Lower leg skin (tissue), 3 donors: ENCODE measurements at regions not wholly inside any gene's neighbourhood (a gene's known extent, or its start where the extent isn't known, plus 50 kb on each side); places are given as distances from the start of the nearest gene placed in this dataset.

Source experiments
- CTCF ChIP-seq, 3 donors: fragments of 450-650 bp; IDR thresholded peaks; one replicate each; pipeline ENCODE4 v1.5.1; 2016; ENCODE audit warnings: antibody characterized with exemption in 3 of 3, mild to moderate bottlenecking in 3 of 3, moderate library complexity in 2 of 3
- POLR2A ChIP-seq, 2 donors: fragments of 450-650 bp; IDR thresholded peaks; one replicate each; pipeline ENCODE4 v1.6.1; 2016 to 2017; ENCODE audit warnings: antibody characterized with exemption in 2 of 2, mild to moderate bottlenecking in 1 of 2, moderate library complexity in 1 of 2

DNA sequence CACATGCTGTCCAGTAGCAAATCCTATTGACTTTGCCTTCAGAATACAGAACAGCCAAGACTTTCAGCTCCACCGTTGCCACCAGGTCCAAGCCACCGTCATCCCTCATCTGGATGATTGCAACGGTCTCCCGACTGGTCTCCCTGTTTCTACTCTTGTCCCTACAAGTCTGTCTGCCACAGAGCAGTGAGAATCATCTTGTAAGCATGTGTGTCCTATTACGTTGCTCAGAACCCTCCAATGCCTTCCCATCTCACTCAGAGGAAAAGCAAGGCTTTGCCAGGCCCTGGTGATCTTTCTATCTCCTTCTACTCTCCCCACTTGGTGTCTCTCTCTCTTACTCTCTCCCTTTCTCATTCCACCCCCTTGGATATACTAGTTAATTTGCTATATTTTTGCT lies 76.7 kb upstream of the GDNF start:
- TF ChIP-seq CTCF (IDR thresholded peaks at IDR 0.05): no peak
- no peak for TF ChIP-seq POLR2A (IDR thresholded peaks at IDR 0.05)
